T-helper 17 cell (primary cell): ENCODE measurements at regions not wholly inside any gene's neighbourhood (a gene's known extent, or its start where the extent isn't known, plus 50 kb on each side); places are given as distances from the start of the nearest gene placed in this dataset.
A peak's percentile ranks its signal among the peaks of the same experiment; 100 is the strongest.

Experiments used
- ATAC-seq: fragments of 150-1000 bp; cut with Tn5 transposase; 2 replicates; pipeline ENCODE4 v1.10.0; 2021; ENCODE audit warnings: mild to moderate bottlenecking, moderate library complexity
- DNase-seq, 3 donors: peaks; one replicate each; pipeline versions ENCODE4 v3.0.0 to v3.0.0-alpha.2; 2020 to 2021
- H3K9me3 ChIP-seq: one replicate; pipeline ENCODE4 v1.7.0; 2013; ENCODE audit warnings: low read length, mild to moderate bottlenecking; ENCODE audit not compliant: control insufficient read depth, poor library complexity, severe bottlenecking
- H3K27ac Mint-ChIP-seq: one replicate; pipeline ENCODE4 v1.8.0; 2022; ENCODE audit warnings: mild to moderate bottlenecking, moderate library complexity, mixed read lengths
- H3K27me3 Mint-ChIP-seq: one replicate; pipeline ENCODE4 v1.8.0; 2022; ENCODE audit warnings: mixed read lengths
- H3K36me3 Mint-ChIP-seq: one replicate; pipeline ENCODE4 v1.8.0; 2022; ENCODE audit warnings: low read depth, mixed read lengths
- H3K4me1 Mint-ChIP-seq: one replicate; pipeline ENCODE4 v1.8.0; 2022; ENCODE audit warnings: mild to moderate bottlenecking, mixed read lengths
- H3K4me3 Mint-ChIP-seq: one replicate; pipeline ENCODE4 v1.8.0; 2022; ENCODE audit warnings: mild to moderate bottlenecking, moderate library complexity, mixed read lengths

- H3K27ac Mint-ChIP-seq, result no peak overlapping the region
- no peak for DNase-seq
- H3K4me1 Mint-ChIP-seq, result no peaks in the 10 kb centered on the region
- H3K4me3 Mint-ChIP-seq, result no peak overlapping the region
- no peaks in the 10 kb centered on the region for H3K27me3 Mint-ChIP-seq
- H3K9me3 ChIP-seq, result no peaks in the 10 kb centered on the region
- H3K36me3 Mint-ChIP-seq, result no peaks in the 10 kb centered on the region
- no peak for ATAC-seq
These were observed 135.9 kb upstream of the RPS23 start for GRCh38 chr5:82414041-82414388.

GRCh38 chr5:82413302-82414040 is 135.3 kb upstream of the RPS23 start:
- no peaks in the 10 kb centered on the region for H3K27me3 Mint-ChIP-seq
- ATAC-seq (no peak), DNase-seq (no peak)
- no peaks in the 10 kb centered on the region for H3K36me3 Mint-ChIP-seq
- H3K9me3 ChIP-seq, result no peaks in the 10 kb centered on the region
- H3K4me1 Mint-ChIP-seq, result no peaks in the 10 kb centered on the region
- no peak overlapping the region for H3K4me3 Mint-ChIP-seq
- no peak overlapping the region for H3K27ac Mint-ChIP-seq

- no peaks in the 10 kb centered on the region for H3K9me3 ChIP-seq
- Mint-ChIP-seq H3K4me1 (no peaks in the 10 kb centered on the region), H3K27ac (no peak overlapping the region), H3K27me3 (no peaks in the 10 kb centered on the region), H3K4me3 (no peak overlapping the region), H3K36me3 (no peaks in the 10 kb centered on the region)
- ATAC-seq, result no peak
- DNase-seq, result no peak
These were observed 129.9 kb upstream of the RPS23 start for GRCh38 chr5:82408033-82408432.

- ATAC-seq, result no peak
- no peaks in the 10 kb centered on the region for H3K4me1 Mint-ChIP-seq
- H3K27ac Mint-ChIP-seq, result no peak overlapping the region
- H3K4me3 Mint-ChIP-seq, result no peak overlapping the region
- no peak for DNase-seq
- H3K27me3 Mint-ChIP-seq, result no peaks in the 10 kb centered on the region
- H3K9me3 ChIP-seq, result no peaks in the 10 kb centered on the region
- no peaks in the 10 kb centered on the region for H3K36me3 Mint-ChIP-seq
These were observed 128.1 kb upstream of the RPS23 start for GRCh38 chr5:82406205-82406773.

GRCh38 chr5:82405618-82406204 is 127.6 kb upstream of the RPS23 start:
- H3K36me3 Mint-ChIP-seq, result no peaks in the 10 kb centered on the region
- H3K4me1 Mint-ChIP-seq, result no peaks in the 10 kb centered on the region
- no peak overlapping the region for H3K4me3 Mint-ChIP-seq
- no peak overlapping the region for H3K27ac Mint-ChIP-seq
- no peaks in the 10 kb centered on the region for H3K9me3 ChIP-seq
- ATAC-seq (no peak), DNase-seq (no peak)
- H3K27me3 Mint-ChIP-seq, result no peaks in the 10 kb centered on the region

GRCh38 chr5:82405161-82405560 is 127.0 kb upstream of the RPS23 start:
- Mint-ChIP-seq H3K4me3 (no peak overlapping the region), H3K4me1 (no peaks in the 10 kb centered on the region), H3K27ac (no peak overlapping the region), H3K27me3 (no peaks in the 10 kb centered on the region), H3K36me3 (no peaks in the 10 kb centered on the region)
- ATAC-seq (no peak), DNase-seq (no peak)
- H3K9me3 ChIP-seq, result no peaks in the 10 kb centered on the region

- Mint-ChIP-seq H3K27me3 (no peaks in the 10 kb centered on the region), H3K27ac (no peak overlapping the region), H3K36me3 (no peaks in the 10 kb centered on the region), H3K4me3 (no peak overlapping the region), H3K4me1 (no peaks in the 10 kb centered on the region)
- no peaks in the 10 kb centered on the region for H3K9me3 ChIP-seq
- ATAC-seq, result no peak
- DNase-seq, result no peak
These were observed 126.3 kb upstream of the RPS23 start for GRCh38 chr5:82404382-82404945.

GRCh38 chr5:82403724-82404123 is 125.6 kb upstream of the RPS23 start:
- no peak for ATAC-seq
- H3K27me3 Mint-ChIP-seq, result no peaks in the 10 kb centered on the region
- H3K36me3 Mint-ChIP-seq, result no peaks in the 10 kb centered on the region
- no peak overlapping the region for H3K27ac Mint-ChIP-seq
- DNase-seq, result no peak
- H3K9me3 ChIP-seq, result no peaks in the 10 kb centered on the region
- H3K4me3 Mint-ChIP-seq, result no peak overlapping the region
- no peaks in the 10 kb centered on the region for H3K4me1 Mint-ChIP-seq

- no peaks in the 10 kb centered on the region for H3K4me1 Mint-ChIP-seq
- DNase-seq, result no peak
- no peaks in the 10 kb centered on the region for H3K36me3 Mint-ChIP-seq
- no peak for ATAC-seq
- H3K27me3 Mint-ChIP-seq, result no peaks in the 10 kb centered on the region
- H3K4me3 Mint-ChIP-seq, result no peak overlapping the region
- no peak overlapping the region for H3K27ac Mint-ChIP-seq
- no peaks in the 10 kb centered on the region for H3K9me3 ChIP-seq
These were observed 124.9 kb upstream of the RPS23 start for GRCh38 chr5:82403026-82403425.

- Mint-ChIP-seq H3K4me1 (peaks cover 2% of the 10 kb centered on the region), H3K27me3 (no peaks in the 10 kb centered on the region), H3K4me3 (no peak overlapping the region), H3K27ac (no peak overlapping the region), H3K36me3 (no peaks in the 10 kb centered on the region)
- DNase-seq (no peak), ATAC-seq (no peak)
- H3K9me3 ChIP-seq, result no peaks in the 10 kb centered on the region
These were observed 121.0 kb upstream of the RPS23 start for GRCh38 chr5:82399111-82399510.

GRCh38 chr5:82397741-82398320 is 119.7 kb upstream of the RPS23 start:
- H3K27ac Mint-ChIP-seq, result no peak overlapping the region
- H3K4me3 Mint-ChIP-seq, result no peak overlapping the region
- no peak for DNase-seq
- ATAC-seq, result no peak
- no peaks in the 10 kb centered on the region for H3K27me3 Mint-ChIP-seq
- H3K4me1 Mint-ChIP-seq, result peaks cover 2% of the 10 kb centered on the region
- no peaks in the 10 kb centered on the region for H3K9me3 ChIP-seq
- no peaks in the 10 kb centered on the region for H3K36me3 Mint-ChIP-seq

- H3K27ac Mint-ChIP-seq, result peak overlapping the region; percentile 3
- no peak overlapping the region for H3K4me3 Mint-ChIP-seq
- no peaks in the 10 kb centered on the region for H3K36me3 Mint-ChIP-seq
- no peaks in the 10 kb centered on the region for H3K27me3 Mint-ChIP-seq
- H3K4me1 Mint-ChIP-seq, result peaks cover 2% of the 10 kb centered on the region
- DNase-seq, result no peak
- no peaks in the 10 kb centered on the region for H3K9me3 ChIP-seq
- no peak for ATAC-seq
These were observed 118.8 kb upstream of the RPS23 start for GRCh38 chr5:82396871-82397514.

- peaks cover 2% of the 10 kb centered on the region for H3K4me1 Mint-ChIP-seq
- ATAC-seq, result no peak
- H3K4me3 Mint-ChIP-seq, result no peak overlapping the region
These were observed 118.2 kb upstream of the RPS23 start for GRCh38 chr5:82396396-82396795.

More at GRCh38 chr5:82396396-82396795, 118.2 kb upstream of the RPS23 start:
- Mint-ChIP-seq H3K27ac (no peak overlapping the region), H3K36me3 (peaks cover 2% of the 10 kb centered on the region), H3K27me3 (no peaks in the 10 kb centered on the region)
- no peaks in the 10 kb centered on the region for H3K9me3 ChIP-seq
- no peak for DNase-seq
